ENCODE measurements at regions not wholly inside any gene's neighbourhood (a gene's known extent, or its start where the extent isn't known, plus 50 kb on each side); places are given as distances from the start of the nearest gene placed in this dataset.

DNA sequence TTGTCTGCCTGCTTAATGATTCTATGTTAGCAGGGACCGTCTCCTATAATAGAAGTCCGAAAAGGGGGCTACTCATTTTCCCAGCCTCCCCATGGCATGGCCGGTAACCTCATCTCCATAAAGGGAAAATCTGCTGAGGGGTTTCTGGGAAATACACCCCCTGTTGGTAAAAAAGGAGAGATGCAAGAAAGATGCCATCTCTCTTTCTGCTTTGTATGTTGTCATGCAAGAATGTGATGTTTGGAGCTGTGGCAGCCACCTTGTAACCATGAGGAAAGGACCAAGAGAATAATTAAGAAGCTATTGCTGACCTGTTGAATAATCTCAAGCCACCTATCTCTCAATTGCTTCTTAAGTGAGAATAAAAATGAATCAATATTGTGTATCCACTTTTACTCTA lies 94.8 kb upstream of the XYLT1 start:
- no peak for TF ChIP-seq SMAD3 (CRISPR knock-in tag; IDR thresholded peaks at IDR 0.05)
- no peak for TF ChIP-seq HNF4A (CRISPR knock-in tag; IDR thresholded peaks at IDR 0.05)
- TF ChIP-seq SUZ12 (IDR thresholded peaks at IDR 0.05; ENCODE audit: low read depth, low read length) = no peak
- no peak for TF ChIP-seq POLR2G (IDR thresholded peaks at IDR 0.05; ENCODE audit: low read depth, low read length)
- no peak for TF ChIP-seq KDM4B (CRISPR knock-in tag; IDR thresholded peaks at IDR 0.05)

Data from HepG2 (cell line).